SK-N-SH (cell line): ENCODE measurements at regions not wholly inside any gene's neighbourhood (a gene's known extent, or its start where the extent isn't known, plus 50 kb on each side); places are given as distances from the start of the nearest gene placed in this dataset.

Source experiments
- CTCF ChIA-PET: fragments of 300-600, 350-600 bp; formaldehyde crosslinking; extraction: SDS; loops from one replicate; lab custom pipeline; 2021; lab: Yijun Ruan, JAX
- POLR2A ChIA-PET: fragments of 350-600 bp; sonication (Branson Sonifier 250); formaldehyde crosslinking; extraction: SDS; loops from one replicate; lab custom pipeline; 2020; ENCODE audit warnings: antibody characterized with exemption, inconsistent platforms; lab: Yijun Ruan, JAX
- DNase-seq: peaks from one replicate; pipeline ENCODE4 v3.0.0; 2012
- H2AFZ ChIP-seq: fragments of 200-600 bp; sonication (generic); 2 replicates; pipeline ENCODE4 v1.8.1; 2016; ENCODE audit warnings: antibody characterized with exemption, mild to moderate bottlenecking, low read depth
- H3F3A ChIP-seq: fragments of 200-600 bp; sonication (generic); replicated peaks from 2 replicates; pipeline ENCODE3; 2016; ENCODE audit warnings: antibody characterized with exemption, mild to moderate bottlenecking; ENCODE audit not compliant: insufficient read depth
- H3K27ac ChIP-seq, 2 experiments: fragments of 200-500 bp in 1 of 2; fragments of 200-600 bp in 1 of 2; sonication (Bioruptor generic) in 1 of 2; sonication (generic), shearing (Covaris generic) in 1 of 2; 2 replicates each; pipeline versions ENCODE4 v1.5.1 to v1.6.1; 2014 to 2016; ENCODE audit warnings: low read depth in 2 of 2, inconsistent platforms in 1 of 2, low read length in 1 of 2, mild to moderate bottlenecking in 1 of 2, mixed read lengths in 1 of 2
- H3K27me3 ChIP-seq: fragments of 200-600 bp; sonication (generic), shearing (Covaris generic); 2 replicates; pipeline ENCODE4 v1.6.1; 2016; ENCODE audit warnings: mixed run types; ENCODE audit not compliant: insufficient read depth
- H3K36me3 ChIP-seq, 2 experiments: fragments of 200-500 bp in 1 of 2; fragments of 200-600 bp in 1 of 2; sonication (Bioruptor generic) in 1 of 2; sonication (generic) in 1 of 2; replicated peaks in 1 of 2; 2 replicates each; pipeline versions ENCODE3 to v1.5.1; 2014 to 2016; ENCODE audit warnings: low read length in 1 of 2, mild to moderate bottlenecking in 1 of 2; ENCODE audit not compliant: insufficient read depth in 2 of 2, control insufficient read depth in 1 of 2
- H3K4me1 ChIP-seq, 2 experiments: fragments of 200-500 bp in 1 of 2; fragments of 200-600 bp in 1 of 2; sonication (Bioruptor generic) in 1 of 2; sonication (generic), shearing (Covaris generic) in 1 of 2; 2 replicates each; pipeline versions ENCODE4 v1.5.1 to v1.6.1; 2014 to 2016; ENCODE audit warnings: low read depth in 1 of 2, low read length in 1 of 2, mixed run types in 1 of 2; ENCODE audit not compliant: insufficient read depth in 2 of 2, control insufficient read depth in 1 of 2
- H3K4me2 ChIP-seq: fragments of 200-600 bp; sonication (generic), shearing (Covaris generic); 2 replicates; pipeline ENCODE4 v1.6.1; 2017; ENCODE audit warnings: mixed run types
- H3K4me3 ChIP-seq, 2 experiments: fragments of 200-500 bp in 1 of 2; fragments of 200-600 bp in 1 of 2; sonication (Bioruptor generic) in 1 of 2; sonication (generic), shearing (Covaris generic) in 1 of 2; 2 replicates each; pipeline versions ENCODE4 v1.5.1 to v1.8.1; 2014 to 2016; ENCODE audit warnings: low read depth in 2 of 2, inconsistent platforms in 1 of 2, low read length in 1 of 2, mild to moderate bottlenecking in 1 of 2, mixed read lengths in 1 of 2, moderate library complexity in 1 of 2
- H3K79me2 ChIP-seq: fragments of 200-600 bp; sonication (generic); 2 replicates; pipeline ENCODE4 v1.8.1; 2017; ENCODE audit warnings: mild to moderate bottlenecking; ENCODE audit not compliant: insufficient read depth
- H3K9ac ChIP-seq: fragments of 200-600 bp; sonication (generic); 2 replicates; pipeline ENCODE4 v1.6.1; 2017; ENCODE audit warnings: mixed run types
- H3K9me2 ChIP-seq: fragments of 200-600 bp; sonication (generic); 2 replicates; pipeline ENCODE4 v1.6.1; 2017; ENCODE audit warnings: mixed run types
- H3K9me3 ChIP-seq: fragments of 200-600 bp; sonication (generic); 2 replicates; pipeline ENCODE4 v1.6.1; 2017; ENCODE audit warnings: mixed run types, mild to moderate bottlenecking, moderate library complexity
- H4K20me1 ChIP-seq: fragments of 200-600 bp; sonication (generic); 2 replicates; pipeline ENCODE4 v1.6.1; 2017; ENCODE audit warnings: mild to moderate bottlenecking, mixed run types; ENCODE audit not compliant: insufficient read depth
- ELF1 ChIP-seq: IDR thresholded peaks from 2 replicates; pipeline ENCODE4 v1.4.0; 2012
- EZH2phosphoT487 ChIP-seq: fragments of 200-600 bp; sonication (generic); IDR thresholded peaks from 2 replicates; pipeline ENCODE4 v1.6.1; 2017; ENCODE audit warnings: low read depth, mixed run types, mild to moderate bottlenecking, antibody characterized with exemption, moderate library complexity, borderline replicate concordance
- FOSL2 ChIP-seq: IDR thresholded peaks from 2 replicates; pipeline ENCODE4 v1.4.0; 2012; ENCODE audit warnings: low read depth, mild to moderate bottlenecking, moderate library complexity, borderline replicate concordance
- GABPA ChIP-seq: IDR thresholded peaks from 2 replicates; pipeline ENCODE4 v1.4.0; 2012; ENCODE audit warnings: low read depth, mild to moderate bottlenecking
- GATA2 ChIP-seq: sonication (generic); formaldehyde crosslinking; IDR thresholded peaks from 2 replicates; pipeline ENCODE4 v1.5.0; 2020; ENCODE audit warnings: mild to moderate bottlenecking, missing genetic modification reagents
- MAX ChIP-seq: IDR thresholded peaks from 2 replicates; pipeline ENCODE4 v1.4.0; 2012; ENCODE audit warnings: low read depth
- MEF2A ChIP-seq: IDR thresholded peaks from 2 replicates; pipeline ENCODE4 v1.4.0; 2012; ENCODE audit warnings: low read depth, borderline replicate concordance
- MXI1 ChIP-seq: IDR thresholded peaks from 2 replicates; pipeline ENCODE4 v1.6.1; 2012; ENCODE audit warnings: mild to moderate bottlenecking, low read depth, low read length, improper control_type of control experiment
- PBX3 ChIP-seq: IDR thresholded peaks from 2 replicates; pipeline ENCODE4; 2012
- RAD21 ChIP-seq: IDR thresholded peaks from 2 replicates; pipeline ENCODE4 v1.6.1; 2012; ENCODE audit warnings: mild to moderate bottlenecking, low read length
- REST ChIP-seq: IDR thresholded peaks from 2 replicates; pipeline ENCODE4 v1.6.1; 2012; ENCODE audit warnings: mild to moderate bottlenecking, low read depth, low read length, moderate library complexity
- RFX5 ChIP-seq: IDR thresholded peaks from 2 replicates; pipeline ENCODE4 v1.6.1; 2012; ENCODE audit warnings: mild to moderate bottlenecking, improper control_type of control experiment, low read length
- RXRA ChIP-seq: IDR thresholded peaks from 2 replicates; pipeline ENCODE4 v1.4.0; 2012; ENCODE audit warnings: low read depth, mild to moderate bottlenecking, borderline replicate concordance
- SIN3A ChIP-seq: IDR thresholded peaks from 2 replicates; pipeline ENCODE4 v1.6.1; 2012; ENCODE audit warnings: low read depth, mild to moderate bottlenecking, low read length, moderate library complexity, borderline replicate concordance
- SMC3 ChIP-seq: IDR thresholded peaks from 2 replicates; pipeline ENCODE4 v1.6.1; 2012; ENCODE audit warnings: low read depth, low read length, improper control_type of control experiment
- TCF12 ChIP-seq: IDR thresholded peaks from 2 replicates; pipeline ENCODE4 v1.4.0; 2012
- USF1 ChIP-seq: IDR thresholded peaks from 2 replicates; pipeline ENCODE4 v1.4.0; 2012; ENCODE audit warnings: low read depth, borderline replicate concordance
- YY1 ChIP-seq: IDR thresholded peaks from 2 replicates; pipeline ENCODE4 v1.4.0; 2012; ENCODE audit warnings: low read depth, mild to moderate bottlenecking
- ZBTB33 ChIP-seq: IDR thresholded peaks from 2 replicates; pipeline ENCODE4 v1.4.0; 2012; ENCODE audit warnings: low read depth, borderline replicate concordance
- WGBS: methylation state at CpG from one replicate; pipeline ENCODE4 v1.1.6; 2017; ENCODE audit warnings: low lambda C conversion rate; 5-methylcytosine and 5-hydroxymethylcytosine counted together

- Histone ChIP-seq H3K9ac (no peak overlapping the region), H3K4me1 (no peaks in the 10 kb centered on the region), H3K27me3 (no peaks in the 10 kb centered on the region)
- no peak for TF ChIP-seq GABPA
- TF ChIP-seq SIN3A, result no peak
- TF ChIP-seq MXI1, result no peak
- no peak for TF ChIP-seq MAX
- TF ChIP-seq RAD21, result no peak
- TF ChIP-seq MEF2A, result no peak
- TF ChIP-seq TCF12, result no peak
- TF ChIP-seq PBX3, result no peak
- no peak for TF ChIP-seq GATA2 (CRISPR knock-in tag)
- no peak for TF ChIP-seq RFX5
- TF ChIP-seq REST, result no peak
- no peak for TF ChIP-seq YY1
- no peak for TF ChIP-seq RXRA
- no peak for TF ChIP-seq FOSL2
- TF ChIP-seq, all 33 proteins: peak for 0
- H3K79me2 ChIP-seq, result no peaks in the 10 kb centered on the region
- no peak overlapping the region for H3K27ac ChIP-seq
- no peak overlapping the region for H3K4me2 ChIP-seq
- no peaks in the 10 kb centered on the region for H3F3A ChIP-seq
- no peak for DNase-seq
- CTCF ChIA-PET, result interaction anchor here (1.0 kb wide), 1 partner anchor 25 kb away, joined by 3 read pairs; no protein-coding TSS in a partner anchor
- no peaks in the 10 kb centered on the region for H3K36me3 ChIP-seq
- POLR2A ChIA-PET, result no interaction called here
- H3K9me3 ChIP-seq, result no peaks in the 10 kb centered on the region
- no peak overlapping the region for H2AFZ ChIP-seq
- 17% methylated on average over 4 of the region's 4 CpGs for WGBS
- H3K4me3 ChIP-seq, result no peak overlapping the region
- H3K9me2 ChIP-seq, result no peaks in the 10 kb centered on the region
- no peaks in the 10 kb centered on the region for H4K20me1 ChIP-seq
These were observed 384.3 kb upstream of the ACTRT1 start for GRCh38 chrX:128436397-128437103.

- H3K9me3 ChIP-seq, result no peaks in the 10 kb centered on the region
- CTCF ChIA-PET, result no interaction called here
- no peak for DNase-seq
- POLR2A ChIA-PET, result no interaction called here
- H3K9ac ChIP-seq, result no peak overlapping the region
- H3K4me1 ChIP-seq, result no peaks in the 10 kb centered on the region
- no peaks in the 10 kb centered on the region for H4K20me1 ChIP-seq
- no peaks in the 10 kb centered on the region for H3K27me3 ChIP-seq
- no peaks in the 10 kb centered on the region for H3K36me3 ChIP-seq
- no peak overlapping the region for H3K4me2 ChIP-seq
- H3K27ac ChIP-seq, result no peak overlapping the region
- no peaks in the 10 kb centered on the region for H3F3A ChIP-seq
- no peaks in the 10 kb centered on the region for H3K9me2 ChIP-seq
- no peaks in the 10 kb centered on the region for H3K79me2 ChIP-seq
- no peak overlapping the region for H3K4me3 ChIP-seq
- no peak overlapping the region for H2AFZ ChIP-seq
- TF ChIP-seq EZH2phosphoT487, result no peak
- TF ChIP-seq USF1, result no peak
- TF ChIP-seq SMC3, result no peak
- no peak for TF ChIP-seq MEF2A
- no peak for TF ChIP-seq ELF1
- TF ChIP-seq MAX, result no peak
- no peak for TF ChIP-seq ZBTB33
These were observed 373.3 kb upstream of the ACTRT1 start for GRCh38 chrX:128425546-128425945.
